Tibial nerve (tissue), 3 donors: ENCODE measurements at regions not wholly inside any gene's neighbourhood (a gene's known extent, or its start where the extent isn't known, plus 50 kb on each side); places are given as distances from the start of the nearest gene placed in this dataset.

Source experiments
- CTCF ChIP-seq, 5 experiments: fragments of 200-600 bp in 3 of 5; fragments of 450-650 bp in 2 of 5; sonication (generic) in 3 of 5; IDR thresholded peaks; one replicate each; pipeline ENCODE4 v1.5.1; 2016 to 2019; ENCODE audit warnings: antibody characterized with exemption in 5 of 5, mild to moderate bottlenecking in 3 of 5, moderate library complexity in 2 of 5
- POLR2A ChIP-seq, 2 donors: fragments of 450-650 bp; IDR thresholded peaks; one replicate each; pipeline ENCODE4 v1.6.1; 2017; ENCODE audit warnings: antibody characterized with exemption in 2 of 2, mild to moderate bottlenecking in 2 of 2, moderate library complexity in 2 of 2

GRCh38 chr4:128543696-128544095 lies 256.1 kb upstream of the PGRMC2 start:
- no peak for TF ChIP-seq CTCF (IDR thresholded peaks at IDR 0.05)
- TF ChIP-seq POLR2A (IDR thresholded peaks at IDR 0.05) = no peak
